ENCODE measurements at regions not wholly inside any gene's neighbourhood (a gene's known extent, or its start where the extent isn't known, plus 50 kb on each side); places are given as distances from the start of the nearest gene placed in this dataset.
A peak's percentile ranks its signal among the peaks of the same experiment; 100 is the strongest.

DNA sequence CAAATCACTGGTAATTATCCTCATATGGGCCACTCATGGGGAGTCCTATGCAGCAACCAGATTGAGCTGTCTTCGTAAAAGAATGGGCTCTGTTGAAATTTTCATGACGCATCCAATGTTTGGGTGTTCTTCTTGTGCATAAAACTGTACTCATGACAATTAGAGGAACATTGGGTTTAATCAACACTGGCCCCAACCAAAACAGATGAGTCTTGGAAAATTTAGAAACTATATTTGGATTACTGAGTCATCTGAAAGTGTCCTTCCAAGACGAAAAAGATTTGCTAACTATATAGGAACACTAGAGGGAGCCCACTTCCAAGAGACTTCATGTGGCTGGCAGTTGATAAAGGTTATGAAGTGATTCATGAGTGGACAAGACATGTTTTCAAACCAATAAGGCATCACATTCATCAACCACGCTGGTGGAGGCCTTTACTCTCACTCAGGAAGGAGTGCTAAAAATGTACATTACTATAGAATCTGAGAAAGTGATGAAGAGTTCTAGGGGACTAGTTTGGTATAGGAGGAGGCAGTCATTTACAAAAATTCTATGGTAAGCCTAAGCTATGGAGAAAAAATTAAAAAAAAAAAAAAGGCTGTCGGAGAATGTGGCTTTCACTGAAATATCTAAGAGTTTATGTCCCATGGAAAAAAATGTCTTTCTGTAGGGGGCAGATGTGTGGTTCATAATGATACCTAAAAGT is 313.5 kb downstream of the PRDM9 start:
- H3K4me3 ChIP-seq (ENCODE audit: low read depth, low read length, poor library complexity, severe bottlenecking), result no peak overlapping the region
- no peaks in the 10 kb centered on the region for H3K9me2 ChIP-seq (ENCODE audit: low read depth, low read length)
- TF ChIP-seq CTCF (IDR thresholded peaks at IDR 0.05; ENCODE audit: low read length), result peak; percentile 50
- TF ChIP-seq EZH2 (IDR thresholded peaks at IDR 0.05; ENCODE audit: borderline replicate concordance, low read length), result no peak
- H3K36me3 ChIP-seq (ENCODE audit: insufficient read depth, low read length), result no peaks in the 10 kb centered on the region
- no peak overlapping the region for H3K4me2 ChIP-seq (ENCODE audit: low read length)
- no peaks in the 10 kb centered on the region for H3K79me2 ChIP-seq (ENCODE audit: insufficient read depth, low read length)
- no peak overlapping the region for H2AFZ ChIP-seq (ENCODE audit: low read length)
- no peaks in the 10 kb centered on the region for H3K4me1 ChIP-seq (ENCODE audit: insufficient read depth, low read length, severe bottlenecking)
- no peak overlapping the region for H3K9ac ChIP-seq (ENCODE audit: low read length)
- no peaks in the 10 kb centered on the region for H3K9me3 ChIP-seq (ENCODE audit: low read length)
- no peaks in the 10 kb centered on the region for H4K20me1 ChIP-seq (ENCODE audit: insufficient read depth, low read length)
- no peaks in the 10 kb centered on the region for H3K27me3 ChIP-seq (ENCODE audit: insufficient read depth, low read length)
- H3F3A ChIP-seq (ENCODE audit: insufficient read depth, low read length), result no peaks in the 10 kb centered on the region
- no peak overlapping the region for H3K27ac ChIP-seq (ENCODE audit: low read depth, low read length, poor library complexity, severe bottlenecking)

DNA sequence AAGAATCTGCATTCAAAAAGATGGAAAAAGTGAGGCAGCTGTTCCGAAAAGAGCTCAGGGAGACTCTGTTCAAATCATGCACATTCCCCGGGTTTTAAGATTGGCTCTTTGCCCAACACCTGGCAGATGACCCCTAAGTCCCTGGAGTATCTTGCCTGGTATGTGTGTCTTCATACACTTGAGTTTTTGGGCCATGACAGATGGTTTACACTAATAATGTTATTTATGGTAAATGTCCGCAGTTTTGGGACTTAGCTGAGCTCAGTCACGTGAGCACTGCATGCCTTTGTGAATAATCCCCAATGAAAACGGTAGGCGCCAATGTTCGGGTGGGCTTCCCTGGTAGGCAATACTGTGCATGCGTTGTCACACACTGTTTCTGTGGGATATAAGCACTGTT is 316.1 kb downstream of the PRDM9 start:
- H3K9me3 ChIP-seq (ENCODE audit: low read length), result no peaks in the 10 kb centered on the region
- H3K79me2 ChIP-seq (ENCODE audit: insufficient read depth, low read length), result no peaks in the 10 kb centered on the region
- H3K27me3 ChIP-seq (ENCODE audit: insufficient read depth, low read length), result no peaks in the 10 kb centered on the region
- no peaks in the 10 kb centered on the region for H4K20me1 ChIP-seq (ENCODE audit: insufficient read depth, low read length)
- no peak overlapping the region for H3K4me3 ChIP-seq (ENCODE audit: low read depth, low read length, poor library complexity, severe bottlenecking)
- H3K36me3 ChIP-seq (ENCODE audit: insufficient read depth, low read length), result no peaks in the 10 kb centered on the region
- H3K4me2 ChIP-seq (ENCODE audit: low read length), result no peak overlapping the region
- no peaks in the 10 kb centered on the region for H3K4me1 ChIP-seq (ENCODE audit: insufficient read depth, low read length, severe bottlenecking)
- H3K9me2 ChIP-seq (ENCODE audit: low read depth, low read length), result no peaks in the 10 kb centered on the region
- TF ChIP-seq EZH2 (IDR thresholded peaks at IDR 0.05; ENCODE audit: borderline replicate concordance, low read length) (no peak), CTCF (IDR thresholded peaks at IDR 0.05; ENCODE audit: low read length) (no peak)
- H3F3A ChIP-seq (ENCODE audit: insufficient read depth, low read length), result no peaks in the 10 kb centered on the region
- H3K27ac ChIP-seq (ENCODE audit: low read depth, low read length, poor library complexity, severe bottlenecking), result no peak overlapping the region
- H3K9ac ChIP-seq (ENCODE audit: low read length), result no peak overlapping the region
- H2AFZ ChIP-seq (ENCODE audit: low read length), result no peak overlapping the region

DNA sequence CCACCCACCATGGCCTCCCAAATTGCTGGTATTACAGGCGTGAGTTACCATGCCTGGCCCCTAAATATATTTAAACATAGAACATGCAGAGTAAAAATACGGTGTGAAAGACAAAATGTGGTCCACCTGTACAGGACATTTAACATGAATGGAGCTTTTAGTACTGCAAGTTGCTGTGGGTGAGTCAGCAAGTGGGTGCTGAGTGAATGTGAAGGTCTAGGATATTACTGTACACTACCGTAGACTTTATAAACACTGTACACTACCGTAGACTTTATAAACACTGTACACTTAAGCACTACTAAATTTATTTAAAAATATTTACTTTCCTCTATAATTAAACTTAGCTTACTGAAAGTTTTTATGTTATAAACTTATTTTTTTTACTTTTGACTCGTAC is 317.8 kb downstream of the PRDM9 start:
- Histone ChIP-seq H3K4me3 (ENCODE audit: low read depth, low read length, poor library complexity, severe bottlenecking) (no peak overlapping the region), H3K4me2 (ENCODE audit: low read length) (no peak overlapping the region), H3K9me3 (ENCODE audit: low read length) (no peaks in the 10 kb centered on the region), H3K79me2 (ENCODE audit: insufficient read depth, low read length) (no peaks in the 10 kb centered on the region), H3K9ac (ENCODE audit: low read length) (no peak overlapping the region), H2AFZ (ENCODE audit: low read length) (no peak overlapping the region), H3K27me3 (ENCODE audit: insufficient read depth, low read length) (no peaks in the 10 kb centered on the region), H3K4me1 (ENCODE audit: insufficient read depth, low read length, severe bottlenecking) (no peaks in the 10 kb centered on the region), H4K20me1 (ENCODE audit: insufficient read depth, low read length) (no peaks in the 10 kb centered on the region), H3K36me3 (ENCODE audit: insufficient read depth, low read length) (no peaks in the 10 kb centered on the region), H3K27ac (ENCODE audit: low read depth, low read length, poor library complexity, severe bottlenecking) (no peak overlapping the region), H3F3A (ENCODE audit: insufficient read depth, low read length) (no peaks in the 10 kb centered on the region), H3K9me2 (ENCODE audit: low read depth, low read length) (no peaks in the 10 kb centered on the region)
- no peak for TF ChIP-seq EZH2 (IDR thresholded peaks at IDR 0.05; ENCODE audit: borderline replicate concordance, low read length)
- no peak for TF ChIP-seq CTCF (IDR thresholded peaks at IDR 0.05; ENCODE audit: low read length)
